Spleen (tissue), 7 donors: ENCODE measurements at regions not wholly inside any gene's neighbourhood (a gene's known extent, or its start where the extent isn't known, plus 50 kb on each side); places are given as distances from the start of the nearest gene placed in this dataset.

Experiments
- POLR2A ChIP-seq, 3 donors: fragments of 450-650 bp; IDR thresholded peaks; one replicate each; pipeline ENCODE4 v1.5.1; 2017; ENCODE audit warnings: antibody characterized with exemption in 3 of 3, mild to moderate bottlenecking in 1 of 3
- POLR2AphosphoS5 ChIP-seq, 3 donors: sonication (generic); formaldehyde crosslinking; IDR thresholded peaks; one replicate each; pipeline ENCODE4 v1.5.1; 2017; ENCODE audit warnings: antibody characterized with exemption in 3 of 3
- TF ChIP-seq, protein P1 (sequence below), 11 experiments: fragments of 200-600 bp in 7 of 11; fragments of 450-650 bp in 4 of 11; sonication (generic) in 4 of 11; IDR thresholded peaks in 8 of 11; conservative IDR thresholded peaks in 3 of 11; 1 replicate in 7 of 11; 2 replicates in 4 of 11; pipeline versions ENCODE4 v1.4.0 to v1.8.0; 2016 to 2021; ENCODE audit warnings: antibody characterized with exemption in 11 of 11, inconsistent platforms in 4 of 11, mild to moderate bottlenecking in 1 of 11
- donor health status: DM: no; HTN: no; CAD: no; lungs with moderate emphysema.
- donor health status: DM: no; HTN: no; CAD: no.
- donor health status: DM: no; HTN: no; CAD: no.

DNA sequence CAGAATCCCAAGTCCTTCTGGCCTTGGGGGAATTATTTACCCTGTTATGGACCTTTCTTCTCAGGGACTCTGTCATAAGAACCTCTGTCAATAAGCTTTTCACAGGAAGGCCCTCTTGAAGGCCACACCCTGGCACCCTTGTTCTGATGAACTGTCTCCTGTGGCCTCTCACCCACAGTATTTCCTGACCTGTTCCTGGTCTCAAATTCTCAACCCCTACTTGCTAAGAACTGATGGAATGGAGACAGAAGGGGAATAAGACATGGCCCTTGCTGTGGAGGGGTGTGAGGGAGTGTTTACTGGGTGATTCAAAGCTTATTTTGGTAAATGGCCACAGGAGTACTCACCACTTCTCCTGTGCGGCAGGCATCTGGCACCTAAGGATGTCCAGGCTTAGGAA lies 1082.9 kb downstream of the BCL11B start:
- TF ChIP-seq, protein P1, sequence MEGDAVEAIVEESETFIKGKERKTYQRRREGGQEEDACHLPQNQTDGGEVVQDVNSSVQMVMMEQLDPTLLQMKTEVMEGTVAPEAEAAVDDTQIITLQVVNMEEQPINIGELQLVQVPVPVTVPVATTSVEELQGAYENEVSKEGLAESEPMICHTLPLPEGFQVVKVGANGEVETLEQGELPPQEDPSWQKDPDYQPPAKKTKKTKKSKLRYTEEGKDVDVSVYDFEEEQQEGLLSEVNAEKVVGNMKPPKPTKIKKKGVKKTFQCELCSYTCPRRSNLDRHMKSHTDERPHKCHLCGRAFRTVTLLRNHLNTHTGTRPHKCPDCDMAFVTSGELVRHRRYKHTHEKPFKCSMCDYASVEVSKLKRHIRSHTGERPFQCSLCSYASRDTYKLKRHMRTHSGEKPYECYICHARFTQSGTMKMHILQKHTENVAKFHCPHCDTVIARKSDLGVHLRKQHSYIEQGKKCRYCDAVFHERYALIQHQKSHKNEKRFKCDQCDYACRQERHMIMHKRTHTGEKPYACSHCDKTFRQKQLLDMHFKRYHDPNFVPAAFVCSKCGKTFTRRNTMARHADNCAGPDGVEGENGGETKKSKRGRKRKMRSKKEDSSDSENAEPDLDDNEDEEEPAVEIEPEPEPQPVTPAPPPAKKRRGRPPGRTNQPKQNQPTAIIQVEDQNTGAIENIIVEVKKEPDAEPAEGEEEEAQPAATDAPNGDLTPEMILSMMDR (IDR thresholded peaks at IDR 0.05 in 8 of 11, conservative IDR thresholded peaks at IDR 0.05 in 3 of 11), result no peak
- TF ChIP-seq POLR2AphosphoS5 (IDR thresholded peaks at IDR 0.05) (no peak), POLR2A (IDR thresholded peaks at IDR 0.05) (no peak)
